ENCODE measurements at regions not wholly inside any gene's neighbourhood (a gene's known extent, or its start where the extent isn't known, plus 50 kb on each side); places are given as distances from the start of the nearest gene placed in this dataset.

DNA sequence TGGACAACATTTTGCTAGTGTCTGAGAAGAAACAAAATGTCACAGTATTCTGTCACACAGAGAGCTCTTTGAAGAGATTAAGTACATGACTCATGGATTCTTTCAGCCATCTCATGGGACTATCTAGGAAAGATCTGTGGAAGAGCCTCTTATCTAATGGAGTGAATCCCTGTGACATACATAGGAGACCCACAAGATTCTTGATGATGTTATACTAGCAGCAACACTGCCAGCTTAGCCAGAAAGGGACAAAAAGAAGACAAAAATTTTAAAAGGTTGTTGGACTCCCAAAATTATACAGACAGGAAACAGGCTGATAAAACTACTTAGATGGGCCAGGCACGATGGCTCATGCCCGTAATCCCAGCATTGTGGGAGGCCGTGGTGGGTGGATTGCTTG lies 143.3 kb upstream of the MGAT5 start:
- no peak for DNase-seq

DNA sequence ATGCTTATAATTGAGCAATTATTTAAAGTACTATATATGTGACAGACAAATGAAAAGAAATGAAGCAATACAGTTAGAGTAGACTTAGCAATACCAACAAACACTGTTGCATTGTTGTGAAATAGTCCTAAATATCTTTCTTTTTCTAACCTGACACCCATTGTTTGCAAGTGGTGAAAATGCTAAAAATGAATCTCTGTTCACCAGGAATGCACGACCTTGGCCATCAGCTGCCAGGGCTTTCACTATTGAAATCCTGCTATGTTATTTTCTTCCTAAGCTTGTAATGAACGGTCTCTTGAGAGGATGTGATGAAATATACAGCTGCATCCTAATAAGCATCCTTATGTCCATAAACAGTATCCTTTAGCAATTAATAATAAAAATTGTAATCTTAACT lies 136.2 kb upstream of the MGAT5 start:
- DNase-seq, result no peak

DNA sequence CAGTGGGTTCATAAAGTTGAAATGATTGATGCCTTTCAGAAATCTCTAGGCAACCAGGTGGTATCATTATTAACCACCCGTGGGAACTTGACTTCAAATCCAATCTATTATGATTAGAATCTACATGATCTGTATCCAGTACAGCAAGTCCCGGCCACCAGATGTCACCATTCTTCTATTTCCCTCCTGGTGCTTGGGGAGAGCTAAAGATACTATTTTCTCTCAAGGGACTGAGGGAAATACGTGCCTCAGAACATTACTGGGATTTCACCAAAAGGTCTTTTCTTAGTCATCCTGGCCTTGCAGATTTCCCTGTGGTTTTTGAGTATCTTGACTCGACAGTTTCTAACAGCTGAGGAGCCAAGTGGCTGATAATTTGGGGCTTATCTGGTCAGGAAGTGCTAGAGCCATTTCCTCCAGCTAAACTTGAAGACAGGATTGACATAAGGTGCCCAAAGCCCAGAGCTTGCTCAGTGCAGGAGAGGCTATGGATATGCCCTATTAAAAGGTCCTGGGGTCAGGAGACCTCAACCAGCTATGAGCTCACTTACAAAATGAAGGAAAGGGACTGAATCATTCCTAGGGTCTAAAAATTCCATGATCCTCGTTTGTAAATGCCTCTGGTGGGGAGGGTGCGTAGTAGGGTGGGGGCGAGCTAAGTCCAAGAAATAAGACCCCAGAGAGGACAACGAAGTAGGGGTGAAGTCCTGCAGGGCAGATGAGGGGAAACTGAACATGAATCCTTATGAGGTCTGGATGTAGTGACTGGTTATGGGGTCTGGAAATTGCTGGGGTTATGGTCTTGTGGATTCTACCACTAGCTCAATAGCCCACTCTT lies 135.4 kb upstream of the MGAT5 start:
- peak in 54 of 58 donors; percentile 29 to 90 (median 70) for DNase-seq

DNA sequence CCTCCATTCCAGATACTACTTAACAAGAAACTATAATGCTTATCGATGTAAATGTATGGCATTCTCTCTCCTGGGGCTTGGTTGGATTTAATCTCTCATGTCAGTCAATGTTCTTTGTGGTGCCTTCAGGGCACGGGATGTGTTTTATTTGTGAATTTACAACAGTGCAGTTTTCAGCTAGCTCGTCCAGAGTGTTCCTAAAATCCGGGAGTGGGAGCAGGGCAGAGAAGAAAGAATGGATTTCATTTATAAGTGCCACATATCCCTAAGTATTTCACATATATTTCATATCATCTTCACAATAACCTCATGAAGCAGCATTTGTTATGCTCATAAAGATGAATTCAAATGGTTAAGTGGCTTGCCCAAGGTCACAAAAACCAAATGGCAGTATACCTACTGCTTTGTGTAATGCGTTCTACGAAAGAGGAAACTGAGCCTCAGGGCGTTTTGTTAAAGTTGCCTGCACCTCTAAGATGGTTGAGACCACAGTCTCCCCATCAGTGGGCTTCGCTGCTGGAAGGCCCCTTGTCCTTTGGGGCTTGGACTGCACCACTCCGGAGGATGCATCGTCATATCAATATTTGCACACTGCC lies 134.7 kb upstream of the MGAT5 start:
- DNase-seq, result no peak

DNA sequence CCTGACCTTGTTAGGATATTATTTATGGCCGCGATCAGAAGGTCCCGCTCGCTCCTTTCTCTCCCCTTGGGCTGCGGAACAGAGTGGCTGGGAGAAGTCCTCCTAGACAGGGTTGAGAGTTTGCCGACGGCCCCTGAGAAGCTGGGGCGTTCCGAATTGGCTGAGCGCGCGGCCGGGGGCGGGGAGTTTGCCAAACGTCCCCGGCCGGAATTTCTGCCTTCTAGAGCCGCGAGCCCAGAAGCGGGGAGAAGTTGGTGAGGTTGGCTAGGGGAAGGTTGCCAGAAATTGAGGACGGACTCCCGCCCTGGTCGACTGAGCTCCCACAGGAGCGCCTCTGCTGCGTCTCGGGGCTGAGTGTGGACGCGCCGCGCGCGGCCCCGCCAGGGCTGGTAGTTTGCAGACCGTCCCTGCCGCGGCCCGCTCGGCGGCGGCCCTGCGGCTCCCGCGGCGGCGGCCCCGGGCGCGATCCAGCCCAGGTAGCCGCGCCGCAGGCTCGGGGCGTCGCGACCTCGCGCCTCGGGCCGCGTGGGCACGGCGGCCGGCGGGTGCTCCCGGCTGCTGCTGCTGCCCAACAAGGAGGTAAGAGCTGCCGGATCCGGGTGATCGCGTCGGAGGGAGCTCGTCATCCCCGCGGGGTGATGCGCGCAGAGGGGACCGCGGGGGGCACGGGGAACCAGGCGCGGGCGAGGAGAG lies 134.0 kb upstream of the MGAT5 start:
- peak; percentile 40 to 95 (median 87) for DNase-seq

DNA sequence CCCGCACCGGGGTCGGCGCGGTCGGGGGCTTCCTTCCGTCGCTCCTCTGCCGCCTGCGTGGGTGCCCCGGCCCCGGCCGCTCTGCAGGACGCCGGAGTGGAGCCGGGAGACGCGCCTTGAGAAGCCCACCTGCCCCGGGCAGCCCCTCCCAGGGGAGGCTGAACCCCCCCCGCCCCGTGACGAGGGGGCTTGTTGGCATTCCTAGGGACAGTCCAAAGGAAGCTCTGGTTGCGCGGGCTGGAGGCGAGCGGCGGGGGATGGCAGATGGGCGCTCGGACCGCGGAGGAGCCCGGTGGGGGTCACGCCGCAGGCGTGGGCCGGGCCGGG lies 133.5 kb upstream of the MGAT5 start:
- peak in 4 of 58 donors; percentile 40 to 52 (median 43) for DNase-seq

DNA sequence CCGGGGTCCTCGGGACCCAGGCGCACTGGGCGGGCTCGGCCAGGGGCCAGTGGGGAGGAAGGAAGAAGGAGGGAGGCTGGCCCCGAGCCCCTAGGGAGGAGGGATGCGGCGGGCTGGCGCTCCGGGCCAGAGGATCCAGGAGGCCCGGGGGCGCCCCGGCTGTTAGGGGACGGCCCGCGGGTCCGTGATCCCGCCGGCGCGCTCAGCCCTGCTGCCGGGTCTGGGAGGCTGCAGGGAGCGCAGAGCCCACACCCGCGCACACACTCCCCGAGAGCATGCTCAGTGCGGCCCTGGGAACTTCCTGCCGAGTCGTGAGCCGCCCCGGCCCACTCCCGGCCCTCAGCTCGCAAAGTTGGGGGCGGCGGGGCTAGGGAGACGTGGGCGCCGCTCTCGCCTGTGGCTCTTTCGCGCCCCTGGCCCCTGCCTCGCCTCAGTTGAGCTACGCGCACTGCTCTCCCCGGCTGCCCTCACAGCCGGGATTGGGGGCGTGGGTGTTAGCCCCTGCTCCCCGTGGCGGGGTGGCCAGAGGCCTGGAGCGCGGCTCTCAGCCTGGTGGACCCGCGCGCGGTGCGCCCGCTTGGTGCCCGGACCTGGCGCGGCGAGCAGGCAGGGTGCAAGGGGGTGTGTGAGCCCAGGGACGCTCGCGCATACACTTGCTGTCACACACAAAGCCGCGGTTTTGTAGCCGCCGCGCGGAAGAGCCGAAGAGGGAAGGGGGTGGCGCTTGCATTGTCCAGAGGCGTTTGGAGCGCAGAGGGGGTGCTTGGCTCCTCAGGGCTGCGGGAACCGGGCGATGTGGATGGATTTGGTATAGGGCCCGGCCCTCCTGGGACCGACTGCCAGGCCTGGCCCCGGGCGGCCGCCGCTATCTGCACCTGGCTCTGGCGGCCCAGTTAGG lies 132.9 kb upstream of the MGAT5 start:
- peak in 50 of 58 donors; percentile 13 to 72 (median 52) for DNase-seq

DNA sequence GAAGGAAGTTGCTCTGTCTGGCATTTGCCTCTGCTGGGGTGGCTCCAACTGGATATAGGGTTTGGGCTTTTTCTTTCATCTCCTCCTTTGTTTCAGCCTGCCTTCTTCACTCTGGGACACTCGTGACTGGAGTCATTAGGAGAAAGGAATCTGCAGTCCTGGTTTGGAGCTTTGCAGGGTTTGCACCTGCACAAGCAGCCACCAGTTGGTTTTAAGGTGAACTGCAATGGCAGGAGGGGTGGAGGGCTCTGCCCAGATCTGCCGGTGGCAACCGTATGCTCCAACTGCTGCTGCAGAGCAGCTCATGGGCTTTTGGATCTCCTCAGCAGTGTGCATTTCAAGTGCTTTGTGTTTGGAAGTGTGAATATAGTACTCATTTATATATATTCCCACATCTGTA lies 131.3 kb upstream of the MGAT5 start:
- DNase-seq, result no peak

DNA sequence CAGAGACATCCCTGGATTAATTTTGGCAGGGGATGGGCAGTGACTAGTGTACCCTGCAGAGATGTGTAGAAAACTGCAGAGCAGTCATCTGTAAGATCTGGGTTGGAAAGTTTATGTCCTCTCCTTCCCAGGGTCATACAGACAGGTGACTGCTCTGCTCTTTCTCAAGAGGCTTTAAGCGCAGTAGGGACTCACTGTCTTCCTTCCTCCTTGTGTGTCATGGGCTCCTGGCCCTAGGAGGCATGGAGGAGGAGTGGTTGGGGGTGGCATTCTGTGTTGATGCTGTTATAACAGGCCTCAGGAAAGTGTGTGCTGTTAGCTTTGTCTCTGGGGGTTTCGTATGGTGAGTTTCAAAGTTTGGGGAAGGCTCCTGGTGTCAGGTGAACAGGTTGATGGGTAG lies 130.5 kb upstream of the MGAT5 start:
- DNase-seq, result no peak

DNA sequence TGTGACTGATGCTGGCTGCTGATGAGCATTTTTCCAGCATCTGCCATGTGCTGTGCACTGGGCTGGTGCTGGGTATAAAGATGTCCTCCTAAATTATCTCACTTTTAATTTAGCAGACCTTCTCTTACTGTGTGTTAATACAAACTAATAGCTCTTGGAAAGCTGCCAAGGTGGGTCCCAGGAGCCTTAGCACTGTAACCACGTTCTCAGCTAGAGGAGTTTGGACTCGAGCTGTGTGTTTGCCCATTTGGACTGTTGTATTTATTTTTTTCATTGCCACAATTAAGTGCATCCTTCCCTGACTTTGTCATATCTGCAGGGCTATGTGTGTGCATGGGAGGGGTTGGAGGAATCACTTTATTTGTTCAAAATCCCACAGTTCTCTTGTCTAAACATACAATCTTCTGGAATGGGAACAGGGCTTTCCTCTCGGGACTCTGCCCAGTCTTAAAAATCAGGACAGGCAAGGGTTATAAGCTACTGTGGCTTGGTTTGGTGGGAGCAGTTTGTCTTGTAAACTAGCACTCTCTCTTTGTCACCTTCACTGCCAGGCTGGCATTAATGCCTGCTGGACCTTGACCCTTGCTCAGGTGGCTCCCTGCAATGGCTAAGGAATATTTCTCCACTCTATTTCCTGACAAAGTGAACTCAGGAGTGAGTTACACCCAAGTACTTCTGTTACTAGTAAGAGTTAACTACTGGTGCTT lies 129.7 kb upstream of the MGAT5 start:
- DNase-seq, result no peak

DNA sequence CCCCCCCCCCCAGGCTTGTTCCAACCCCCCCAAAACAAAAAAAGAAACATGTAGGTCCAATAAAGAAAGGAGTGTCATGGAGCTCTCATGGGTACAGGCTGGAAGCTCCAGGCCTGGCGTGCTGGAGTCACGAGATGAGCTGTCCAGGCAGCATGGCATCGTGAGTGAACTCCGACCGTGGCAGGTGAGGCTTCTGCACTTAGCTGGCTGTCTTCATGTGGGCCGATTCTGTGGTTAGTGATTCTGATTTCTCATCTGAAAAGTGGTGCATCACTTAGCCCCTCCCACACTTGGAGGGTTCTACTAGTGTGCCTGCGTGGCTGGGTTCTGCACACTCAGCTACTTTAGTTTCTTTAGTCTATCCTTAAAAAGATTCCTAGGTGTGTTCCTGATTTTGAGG lies 126.4 kb upstream of the MGAT5 start:
- DNase-seq, result no peak

DNA sequence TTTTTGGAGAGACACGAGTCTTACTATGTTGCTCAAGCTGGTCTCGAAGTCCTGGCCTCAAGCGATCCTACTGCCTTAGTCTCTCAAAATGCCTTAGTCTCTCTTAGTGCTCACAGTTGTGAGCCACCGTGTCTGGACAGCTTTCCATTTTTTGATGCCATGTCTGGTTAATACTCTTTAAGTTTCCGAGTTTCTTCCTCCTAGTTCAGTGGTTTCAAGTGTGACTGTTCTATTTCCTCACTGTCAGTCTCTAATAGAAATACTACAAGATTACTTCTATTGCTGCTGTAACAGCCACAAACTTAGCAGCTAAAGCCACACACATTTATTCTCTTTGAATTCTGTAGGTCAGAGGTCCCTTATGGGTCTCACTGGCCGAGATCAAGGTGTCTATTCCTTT lies 125.1 kb upstream of the MGAT5 start:
- no peak for DNase-seq

DNA sequence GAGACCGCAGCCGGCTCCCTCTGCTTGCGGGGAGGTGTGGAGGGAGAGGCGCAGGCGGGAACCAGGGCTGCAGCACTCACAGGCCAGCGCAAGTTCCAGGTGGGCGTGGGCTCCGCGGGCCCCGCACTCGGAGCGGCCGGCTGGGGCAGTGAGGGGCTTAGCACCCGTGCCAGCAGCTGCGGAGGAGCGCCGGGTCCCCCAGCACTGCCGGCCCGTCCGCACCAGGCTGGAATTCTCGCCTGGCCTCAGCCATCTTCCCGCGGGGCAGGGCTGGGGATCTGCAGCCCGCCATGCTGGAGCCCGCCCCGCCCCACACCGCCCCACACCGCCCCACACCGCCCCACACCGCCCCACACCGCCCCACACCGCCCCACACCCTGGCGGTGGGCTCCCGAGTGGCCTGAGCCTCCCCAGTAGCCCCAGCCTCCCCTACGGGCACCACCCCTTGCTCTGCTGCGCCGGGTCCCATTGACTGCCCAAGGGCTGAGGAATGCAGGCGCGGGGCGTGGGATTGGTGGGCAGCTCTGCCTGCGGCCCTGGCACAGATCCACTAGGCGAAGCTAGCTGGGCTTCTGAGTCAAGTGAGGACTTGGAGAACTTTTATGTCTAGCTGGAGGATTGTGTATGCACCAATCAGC lies 123.9 kb upstream of the MGAT5 start:
- DNase-seq, result no peak

DNA sequence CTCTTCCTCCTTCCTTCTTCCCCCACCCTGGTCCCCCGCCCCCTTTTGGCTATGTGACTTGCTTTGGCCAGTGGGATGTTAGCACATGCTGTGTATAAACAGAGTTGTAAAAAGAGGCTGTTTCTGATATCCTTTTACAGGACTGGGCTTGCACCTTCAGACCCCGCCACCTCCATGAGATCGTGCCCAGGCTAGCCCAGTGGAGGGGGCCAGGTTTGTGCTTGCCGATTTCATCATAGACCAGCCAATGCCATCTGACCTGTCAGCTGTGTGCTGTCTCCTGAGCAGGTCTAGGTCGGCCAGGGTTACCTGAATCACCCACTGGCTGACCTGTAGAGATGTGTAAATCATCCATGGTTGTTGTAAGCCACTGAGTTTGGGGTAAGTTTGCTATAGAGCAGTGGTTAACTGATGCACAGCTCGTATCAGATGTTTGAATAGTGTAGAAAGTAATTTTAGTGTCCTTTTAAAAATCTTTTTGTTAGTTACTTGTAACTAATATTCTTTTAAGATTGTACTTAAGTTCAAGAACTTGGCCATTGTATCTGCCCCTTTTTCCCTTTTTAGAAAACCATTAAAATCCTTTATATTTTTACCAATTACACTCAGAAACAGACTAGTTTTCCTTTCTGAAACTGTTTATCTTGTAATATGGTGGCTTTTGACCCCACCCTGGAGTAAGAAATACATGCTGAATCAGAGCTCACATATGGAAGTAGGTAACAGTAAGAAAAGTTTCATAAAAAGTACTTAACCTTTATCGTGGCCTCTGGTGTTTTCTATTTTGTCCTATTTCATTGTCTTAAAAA lies 122.0 kb upstream of the MGAT5 start:
- DNase-seq, result no peak

DNA sequence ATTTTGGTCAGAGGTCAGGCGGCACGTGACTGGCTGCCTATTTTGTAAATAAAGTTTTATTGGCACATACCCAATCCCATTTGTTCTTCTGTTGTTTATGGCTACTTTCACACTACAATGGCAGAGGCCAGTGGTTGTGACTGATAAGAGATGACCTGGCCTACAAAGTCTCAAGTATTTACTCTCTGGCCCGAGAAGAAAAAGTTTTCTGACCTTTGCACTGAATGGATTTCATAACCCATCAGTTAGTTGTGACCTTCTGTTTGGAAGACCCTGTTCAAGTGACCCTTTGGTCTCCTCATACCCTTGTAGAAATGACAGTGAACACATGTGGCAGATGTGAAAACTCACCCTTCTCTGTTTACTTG lies 121.4 kb upstream of the MGAT5 start:
- no peak for DNase-seq

DNA sequence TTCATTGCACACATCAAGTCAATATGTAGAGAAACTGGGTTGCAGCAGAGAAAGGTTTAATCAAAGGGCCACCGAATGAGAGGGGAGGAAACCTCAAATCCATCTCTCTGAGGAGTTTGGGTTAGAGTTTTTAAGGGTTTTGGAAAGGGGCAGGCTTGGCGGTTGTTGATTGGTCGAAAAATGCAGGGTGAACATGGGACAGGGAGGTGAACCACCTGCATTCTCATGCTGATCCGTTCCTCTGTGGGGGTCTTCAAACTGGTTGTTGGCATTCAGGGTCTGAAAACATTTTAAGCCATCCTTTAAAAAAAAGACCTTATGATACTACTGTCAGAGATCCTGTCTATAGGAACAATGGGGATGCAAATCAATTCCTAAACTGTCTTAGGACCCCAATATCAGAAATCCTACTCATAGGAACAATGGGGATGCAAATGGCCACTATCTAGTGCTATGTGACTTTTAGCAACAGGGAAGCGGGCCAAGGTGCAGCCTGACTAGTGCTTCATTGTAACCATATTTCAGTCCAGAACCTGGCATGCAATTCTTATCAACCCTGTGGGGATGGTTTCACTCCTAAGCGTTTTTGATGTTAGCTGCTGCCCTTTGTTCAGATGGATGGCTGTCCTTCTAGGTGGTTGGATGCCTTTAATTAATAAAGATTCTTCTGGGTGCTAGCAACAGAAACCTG lies 120.1 kb upstream of the MGAT5 start:
- DNase-seq, result no peak

DNA sequence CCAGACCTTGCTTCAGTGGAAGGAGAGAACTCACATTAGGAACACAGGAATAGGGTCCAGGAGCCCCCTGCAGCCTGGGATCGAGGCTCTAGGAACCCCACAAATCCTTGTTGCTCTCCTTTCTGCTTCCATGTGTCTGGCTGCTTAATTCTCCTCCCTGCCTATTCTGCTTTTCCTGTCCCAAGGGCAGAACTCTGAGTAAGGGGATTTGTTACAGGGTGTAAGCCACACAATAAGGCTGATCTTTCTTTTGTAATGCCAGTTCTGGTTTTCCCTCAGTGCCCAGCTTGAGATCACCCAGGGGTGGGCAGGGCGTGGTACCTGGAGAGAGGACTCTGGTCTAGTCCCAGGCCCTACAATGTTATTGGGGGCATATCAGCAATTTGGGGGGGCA lies 119.6 kb upstream of the MGAT5 start:
- no peak for DNase-seq

DNA sequence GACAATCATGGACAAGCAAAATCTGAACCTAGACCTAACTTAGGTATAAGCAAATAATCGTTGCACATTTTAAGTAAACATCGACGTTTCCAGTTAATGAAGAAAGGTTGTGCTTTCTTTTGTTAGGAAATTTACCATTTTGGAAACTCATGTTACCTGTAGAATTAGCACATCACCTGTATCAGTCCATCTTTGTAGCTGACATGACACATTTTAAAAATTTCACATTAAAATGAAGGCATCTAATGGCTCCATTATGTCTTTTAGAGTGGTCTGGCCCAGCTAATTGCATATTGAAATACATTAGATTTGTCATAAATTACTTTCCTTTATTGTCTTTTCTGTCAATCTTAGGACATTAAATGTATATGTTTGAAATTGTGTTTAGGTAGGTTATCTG lies 119.0 kb upstream of the MGAT5 start:
- no peak for DNase-seq

DNA sequence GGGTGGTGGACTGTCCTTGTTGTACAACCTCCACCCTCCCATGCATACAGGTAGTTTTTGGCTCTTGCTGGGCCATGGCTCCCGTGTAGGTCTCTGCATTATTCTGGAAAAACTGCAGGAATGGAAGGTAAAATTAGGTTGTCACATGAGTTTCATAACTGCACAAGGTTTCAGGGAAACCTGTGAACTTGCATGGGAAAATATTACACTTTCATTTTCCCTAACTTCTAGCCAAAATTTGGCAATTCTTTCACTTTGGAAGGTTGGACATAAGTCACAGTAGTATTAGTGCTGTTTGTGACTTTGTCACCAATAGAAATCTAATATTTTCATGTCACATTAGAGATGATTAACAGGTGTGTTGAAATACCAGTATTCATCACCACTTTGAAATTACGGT lies 118.1 kb upstream of the MGAT5 start:
- DNase-seq, result no peak
